AG09309 (cell line): ENCODE measurements at regions not wholly inside any gene's neighbourhood (a gene's known extent, or its start where the extent isn't known, plus 50 kb on each side); places are given as distances from the start of the nearest gene placed in this dataset.

Experiments used
- DNase-seq: peaks from one replicate; pipeline ENCODE4 v3.0.0-alpha.2; 2010; ENCODE audit warnings: low read depth
- H3K4me3 ChIP-seq: 2 replicates; pipeline ENCODE4 v1.5.1; 2011; ENCODE audit warnings: mild to moderate bottlenecking, low read depth, low read length, moderate library complexity; ENCODE audit not compliant: control insufficient read depth
- TF ChIP-seq, protein P1 (sequence below): IDR thresholded peaks from 2 replicates; pipeline ENCODE4 v1.5.1; 2011; ENCODE audit warnings: mild to moderate bottlenecking, low read depth, low read length, inconsistent platforms; ENCODE audit not compliant: insufficient read depth, control insufficient read depth; ENCODE audit errors: missing control alignments

DNA sequence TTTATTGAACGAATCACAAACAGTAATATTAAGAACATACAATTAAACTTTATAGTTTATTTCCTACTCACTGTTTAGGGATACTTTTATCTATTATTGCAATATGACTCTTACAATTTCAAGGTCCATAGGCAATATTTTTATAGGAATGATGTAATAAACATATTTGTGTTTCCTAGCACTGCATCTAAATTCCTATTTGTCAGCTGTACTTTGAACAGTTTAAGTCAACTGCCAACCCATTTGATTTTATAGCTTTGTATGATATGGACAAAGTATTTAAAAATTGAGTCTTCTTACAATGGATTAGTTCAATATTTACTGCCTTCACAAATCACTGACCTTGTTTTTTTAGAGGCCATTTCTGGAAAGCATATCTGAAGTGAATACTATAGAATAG lies 199.3 kb downstream of the PCDH7 start:
- DNase-seq: no peak
- no peak overlapping the region for H3K4me3 ChIP-seq
- TF ChIP-seq, protein P1, sequence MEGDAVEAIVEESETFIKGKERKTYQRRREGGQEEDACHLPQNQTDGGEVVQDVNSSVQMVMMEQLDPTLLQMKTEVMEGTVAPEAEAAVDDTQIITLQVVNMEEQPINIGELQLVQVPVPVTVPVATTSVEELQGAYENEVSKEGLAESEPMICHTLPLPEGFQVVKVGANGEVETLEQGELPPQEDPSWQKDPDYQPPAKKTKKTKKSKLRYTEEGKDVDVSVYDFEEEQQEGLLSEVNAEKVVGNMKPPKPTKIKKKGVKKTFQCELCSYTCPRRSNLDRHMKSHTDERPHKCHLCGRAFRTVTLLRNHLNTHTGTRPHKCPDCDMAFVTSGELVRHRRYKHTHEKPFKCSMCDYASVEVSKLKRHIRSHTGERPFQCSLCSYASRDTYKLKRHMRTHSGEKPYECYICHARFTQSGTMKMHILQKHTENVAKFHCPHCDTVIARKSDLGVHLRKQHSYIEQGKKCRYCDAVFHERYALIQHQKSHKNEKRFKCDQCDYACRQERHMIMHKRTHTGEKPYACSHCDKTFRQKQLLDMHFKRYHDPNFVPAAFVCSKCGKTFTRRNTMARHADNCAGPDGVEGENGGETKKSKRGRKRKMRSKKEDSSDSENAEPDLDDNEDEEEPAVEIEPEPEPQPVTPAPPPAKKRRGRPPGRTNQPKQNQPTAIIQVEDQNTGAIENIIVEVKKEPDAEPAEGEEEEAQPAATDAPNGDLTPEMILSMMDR: no peak

DNA sequence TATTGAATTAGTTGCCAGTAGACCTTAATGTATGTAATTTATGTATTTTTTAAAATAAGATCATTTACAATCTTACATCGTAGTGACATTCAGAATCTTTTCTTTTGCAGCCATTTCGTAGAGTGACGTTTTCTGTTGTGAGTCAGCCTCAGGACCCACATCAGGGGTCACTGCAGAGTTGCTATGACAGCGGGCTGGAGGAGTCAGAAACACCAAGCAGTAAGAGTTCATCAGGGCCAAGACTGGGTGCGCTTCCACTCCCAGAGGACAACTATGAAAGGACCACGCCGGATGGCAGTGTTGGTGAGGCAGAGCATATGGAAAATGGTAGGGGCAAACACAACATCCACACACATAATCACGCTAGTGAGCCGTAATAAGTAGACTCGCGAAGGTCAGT lies 199.9 kb downstream of the PCDH7 start:
- H3K4me3 ChIP-seq: no peak overlapping the region
- DNase-seq: no peak
- TF ChIP-seq, protein P1: no peak

DNA sequence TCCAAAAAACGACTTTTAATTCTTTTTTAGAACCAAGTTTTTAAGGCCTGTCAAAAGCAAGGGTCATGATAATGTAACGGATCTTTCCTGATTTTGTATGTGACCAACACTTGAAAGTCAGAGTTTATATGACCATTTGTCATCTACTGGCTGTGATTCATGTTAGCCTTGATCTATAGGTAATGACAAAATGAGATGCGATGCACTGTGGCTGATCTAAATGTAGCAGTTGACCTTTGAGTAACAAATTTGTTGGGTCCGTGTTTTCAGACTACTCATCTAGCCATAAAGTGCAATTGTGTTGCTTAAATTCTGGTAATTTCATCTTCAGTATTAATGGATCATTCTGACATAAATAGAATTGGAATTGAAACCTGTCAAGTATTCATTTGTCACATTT lies 202.5 kb downstream of the PCDH7 start:
- no peak for DNase-seq
- TF ChIP-seq, protein P1: no peak
- H3K4me3 ChIP-seq: no peak overlapping the region

DNA sequence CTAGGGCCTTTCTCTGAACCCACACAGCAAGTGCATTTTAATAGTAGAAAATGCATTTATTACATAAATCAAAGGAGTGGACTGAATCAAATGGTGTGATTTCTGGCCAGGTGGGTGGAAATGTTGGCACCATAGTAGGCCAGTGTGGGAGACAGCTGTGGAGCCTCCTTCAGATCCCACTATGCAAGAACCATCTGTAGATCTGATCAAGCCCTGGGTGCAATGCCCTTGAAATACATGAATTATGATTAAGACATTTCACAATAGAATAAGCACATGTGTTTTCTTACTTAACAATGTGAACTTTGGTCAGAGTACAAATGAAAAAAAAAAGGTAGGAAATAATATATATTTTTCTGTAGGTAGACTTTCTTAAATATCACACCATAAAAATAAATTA lies 204.3 kb downstream of the PCDH7 start:
- TF ChIP-seq, protein P1: no peak
- DNase-seq: no peak
- no peak overlapping the region for H3K4me3 ChIP-seq

DNA sequence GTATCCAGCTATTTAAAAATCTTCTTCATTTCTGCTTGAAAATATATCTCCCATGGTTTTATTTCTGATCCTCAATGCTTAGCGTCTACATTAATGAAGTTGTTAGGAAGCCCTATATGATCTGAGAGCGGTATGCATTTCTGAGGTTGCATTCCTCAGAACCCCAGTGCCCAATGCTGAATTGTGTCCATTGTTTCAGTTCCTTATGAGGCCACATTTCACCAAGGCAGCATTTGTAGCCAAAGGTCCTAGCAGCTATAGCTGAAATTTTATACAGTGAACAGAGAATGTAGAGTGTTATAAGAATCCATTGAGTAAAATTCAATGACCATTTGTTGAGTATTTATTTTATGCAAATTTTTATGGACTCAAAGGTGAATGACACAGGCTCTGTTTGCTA lies 209.5 kb downstream of the PCDH7 start:
- TF ChIP-seq, protein P1: no peak
- H3K4me3 ChIP-seq: no peak overlapping the region
- no peak for DNase-seq

DNA sequence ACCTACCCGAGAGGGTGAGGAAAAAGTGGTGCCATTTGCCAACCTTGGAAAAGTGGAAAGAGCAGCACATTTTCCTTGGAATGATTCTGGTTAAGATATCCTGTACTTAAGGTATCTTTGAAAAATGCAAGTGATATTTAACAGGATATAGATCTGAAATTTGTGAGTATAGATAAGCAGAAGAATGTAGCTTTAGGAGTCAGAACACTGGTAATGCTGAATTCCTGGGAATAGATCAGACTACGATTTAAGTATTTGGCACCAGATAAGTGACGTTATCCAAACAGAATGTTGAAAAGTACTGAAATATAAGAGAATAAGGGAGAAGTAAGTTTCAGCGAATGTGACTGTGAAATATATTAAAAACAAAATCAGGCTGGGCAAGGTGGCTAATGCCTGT lies 210.1 kb downstream of the PCDH7 start:
- TF ChIP-seq, protein P1: no peak
- H3K4me3 ChIP-seq: no peak overlapping the region
- no peak for DNase-seq

DNA sequence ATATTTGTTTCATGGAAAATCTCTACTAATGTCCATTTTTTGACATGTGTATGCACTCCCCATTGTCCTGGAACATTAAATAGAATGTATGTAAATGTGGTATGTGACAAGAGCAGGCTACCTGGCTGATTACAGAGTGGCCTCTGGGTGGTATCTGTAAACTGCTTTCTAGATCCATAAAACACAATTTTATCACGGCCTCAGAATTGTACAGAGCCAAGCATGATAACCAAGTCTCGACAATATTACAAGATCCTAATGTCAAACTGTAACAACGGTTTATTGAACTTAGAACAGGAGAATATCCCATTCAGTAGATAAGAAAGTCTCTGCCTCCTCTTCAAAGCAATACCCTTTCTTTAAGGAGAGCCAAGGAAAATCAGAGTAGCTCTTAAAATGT lies 212.4 kb downstream of the PCDH7 start:
- TF ChIP-seq, protein P1: no peak
- no peak for DNase-seq
- H3K4me3 ChIP-seq: no peak overlapping the region
